ENCODE measurements at regions not wholly inside any gene's neighbourhood (a gene's known extent, or its start where the extent isn't known, plus 50 kb on each side); places are given as distances from the start of the nearest gene placed in this dataset.

- WGBS, 2 donors, result 38 to 67% methylated on average over 3 of the region's 3 CpGs
- intact Hi-C loops (cut with DNase I), result no loop called here
Measured at GRCh38 chr4:67152976-67153375, 392.3 kb downstream of the CENPC start.

GRCh38 chr4:67151376-67152343 lies 393.6 kb downstream of the CENPC start:
- intact Hi-C loops (cut with DNase I), result no loop called here
- no peak overlapping the region for H3K4me3 ChIP-seq
- no peaks in the 10 kb centered on the region for H3K9me3 ChIP-seq
- no peaks in the 10 kb centered on the region for H3K4me1 ChIP-seq
- WGBS, 2 donors, result 82 to 83% methylated on average over 45 of the region's 45 CpGs
- no peak overlapping the region for H3K27ac ChIP-seq
- TF ChIP-seq CTCF (IDR thresholded peaks at IDR 0.05) (no peak), POLR2A (IDR thresholded peaks at IDR 0.05) (no peak), EP300 (IDR thresholded peaks at IDR 0.05) (no peak), POLR2AphosphoS5 (IDR thresholded peaks at IDR 0.05) (no peak)
- H3K36me3 ChIP-seq, result no peaks in the 10 kb centered on the region
- no peaks in the 10 kb centered on the region for H3K27me3 ChIP-seq
- DNase-seq, result no peak

More at GRCh38 chr4:67152976-67153375, 392.3 kb downstream of the CENPC start:
- Histone ChIP-seq H3K4me3 (no peak overlapping the region), H3K36me3 (no peaks in the 10 kb centered on the region), H3K27me3 (no peaks in the 10 kb centered on the region), H3K9me3 (no peaks in the 10 kb centered on the region), H3K27ac (no peak overlapping the region), H3K4me1 (no peaks in the 10 kb centered on the region)
- no peak for DNase-seq
- no peak for TF ChIP-seq EP300 (IDR thresholded peaks at IDR 0.05)
- TF ChIP-seq POLR2A (IDR thresholded peaks at IDR 0.05), result no peak
- TF ChIP-seq CTCF (IDR thresholded peaks at IDR 0.05), result no peak
- TF ChIP-seq POLR2AphosphoS5 (IDR thresholded peaks at IDR 0.05), result no peak

- no peaks in the 10 kb centered on the region for H3K9me3 ChIP-seq
Measured at GRCh38 chr4:67141586-67141985, 403.7 kb downstream of the CENPC start.

GRCh38 chr4:67134616-67135015 lies 410.7 kb downstream of the CENPC start:
- TF ChIP-seq POLR2A (IDR thresholded peaks at IDR 0.05) (no peak), POLR2AphosphoS5 (IDR thresholded peaks at IDR 0.05) (no peak), CTCF (IDR thresholded peaks at IDR 0.05) (no peak), EP300 (IDR thresholded peaks at IDR 0.05) (no peak)
- intact Hi-C loops (cut with DNase I), result no loop called here
- Histone ChIP-seq H3K27me3 (no peaks in the 10 kb centered on the region), H3K4me1 (no peaks in the 10 kb centered on the region), H3K9me3 (no peaks in the 10 kb centered on the region), H3K36me3 (no peaks in the 10 kb centered on the region), H3K4me3 (no peak overlapping the region), H3K27ac (no peak overlapping the region)
- no peak for DNase-seq
- WGBS, 2 donors, result 56 to 64% methylated on average over 4 of the region's 4 CpGs

More at GRCh38 chr4:67141586-67141985, 403.7 kb downstream of the CENPC start:
- Histone ChIP-seq H3K36me3 (no peaks in the 10 kb centered on the region), H3K27ac (no peak overlapping the region), H3K27me3 (no peaks in the 10 kb centered on the region), H3K4me3 (no peak overlapping the region), H3K4me1 (no peaks in the 10 kb centered on the region)
- DNase-seq, result no peak
- WGBS, 2 donors, result 63 to 76% methylated on average over 2 of the region's 2 CpGs
- intact Hi-C loops (cut with DNase I), result no loop called here
- TF ChIP-seq POLR2A (IDR thresholded peaks at IDR 0.05) (no peak), EP300 (IDR thresholded peaks at IDR 0.05) (no peak), CTCF (IDR thresholded peaks at IDR 0.05) (no peak), POLR2AphosphoS5 (IDR thresholded peaks at IDR 0.05) (no peak)
